Right atrium auricular region (tissue), 2 donors: ENCODE measurements at regions not wholly inside any gene's neighbourhood (a gene's known extent, or its start where the extent isn't known, plus 50 kb on each side); places are given as distances from the start of the nearest gene placed in this dataset.

ENCODE experiments used
- DNase-seq: peaks from one replicate; pipeline ENCODE4 v3.0.0-alpha.2; 2019; ENCODE audit warnings: low spot score
- H3K27ac ChIP-seq, 2 donors: fragments of 200-600 bp; sonication (generic); 1 replicate in 1 of 2; 2 replicates in 1 of 2; pipeline ENCODE4 v1.5.1; 2016 to 2019
- H3K27me3 ChIP-seq, 2 donors: fragments of 200-600 bp; sonication (generic); one replicate each; pipeline versions ENCODE4 v1.5.1 to v1.6.0; 2017 to 2019
- H3K36me3 ChIP-seq: fragments of 200-600 bp; sonication (generic); one replicate; pipeline ENCODE4 v1.5.1; 2016
- H3K4me1 ChIP-seq, 2 donors: fragments of 200-600 bp; sonication (generic); one replicate each; pipeline versions ENCODE4 v1.5.1 to v1.6.0; 2017 to 2019
- H3K4me3 ChIP-seq, 2 donors: fragments of 200-600 bp; sonication (generic); 1 replicate in 1 of 2; 2 replicates in 1 of 2; pipeline ENCODE4 v1.5.1; 2017 to 2019; ENCODE audit warnings: mild to moderate bottlenecking in 1 of 2, moderate library complexity in 1 of 2
- H3K9me3 ChIP-seq, 2 donors: fragments of 200-600 bp; sonication (generic); one replicate each; pipeline ENCODE4 v1.5.1; 2019
- TF ChIP-seq, protein P1 (sequence below), 2 donors: fragments of 200-600 bp; sonication (generic); IDR thresholded peaks; one replicate each; pipeline ENCODE4 v1.5.1; 2019; ENCODE audit warnings: antibody characterized with exemption in 2 of 2

DNA sequence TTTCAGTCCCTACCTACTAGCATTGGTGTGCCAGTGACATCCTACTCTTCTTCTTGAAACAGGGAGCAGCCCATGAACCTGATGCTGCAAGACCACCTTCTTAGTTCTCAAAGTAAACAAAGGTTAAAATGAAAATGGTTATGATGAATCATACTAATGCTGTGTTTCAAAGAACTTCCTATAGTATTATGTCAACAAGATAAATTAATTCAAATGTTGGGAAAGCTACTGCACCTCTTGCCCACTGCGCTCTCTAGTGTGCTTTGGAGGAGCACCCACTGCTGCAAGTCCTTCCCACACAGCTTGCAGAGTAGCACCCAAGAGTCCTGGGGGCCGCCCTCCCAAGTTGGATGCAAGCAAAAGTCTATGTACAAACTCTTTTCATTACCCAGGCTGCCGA, 81.1 kb downstream of the CD200R1L start:
- H3K36me3 ChIP-seq = no peaks in the 10 kb centered on the region
- TF ChIP-seq, protein P1, sequence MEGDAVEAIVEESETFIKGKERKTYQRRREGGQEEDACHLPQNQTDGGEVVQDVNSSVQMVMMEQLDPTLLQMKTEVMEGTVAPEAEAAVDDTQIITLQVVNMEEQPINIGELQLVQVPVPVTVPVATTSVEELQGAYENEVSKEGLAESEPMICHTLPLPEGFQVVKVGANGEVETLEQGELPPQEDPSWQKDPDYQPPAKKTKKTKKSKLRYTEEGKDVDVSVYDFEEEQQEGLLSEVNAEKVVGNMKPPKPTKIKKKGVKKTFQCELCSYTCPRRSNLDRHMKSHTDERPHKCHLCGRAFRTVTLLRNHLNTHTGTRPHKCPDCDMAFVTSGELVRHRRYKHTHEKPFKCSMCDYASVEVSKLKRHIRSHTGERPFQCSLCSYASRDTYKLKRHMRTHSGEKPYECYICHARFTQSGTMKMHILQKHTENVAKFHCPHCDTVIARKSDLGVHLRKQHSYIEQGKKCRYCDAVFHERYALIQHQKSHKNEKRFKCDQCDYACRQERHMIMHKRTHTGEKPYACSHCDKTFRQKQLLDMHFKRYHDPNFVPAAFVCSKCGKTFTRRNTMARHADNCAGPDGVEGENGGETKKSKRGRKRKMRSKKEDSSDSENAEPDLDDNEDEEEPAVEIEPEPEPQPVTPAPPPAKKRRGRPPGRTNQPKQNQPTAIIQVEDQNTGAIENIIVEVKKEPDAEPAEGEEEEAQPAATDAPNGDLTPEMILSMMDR (IDR thresholded peaks at IDR 0.05) = no peak
- no peak for DNase-seq
- H3K4me1 ChIP-seq = no peaks in the 10 kb centered on the region
- no peaks in the 10 kb centered on the region for H3K9me3 ChIP-seq
- H3K4me3 ChIP-seq = no peak overlapping the region
- no peaks in the 10 kb centered on the region for H3K27me3 ChIP-seq
- no peak overlapping the region for H3K27ac ChIP-seq

DNA sequence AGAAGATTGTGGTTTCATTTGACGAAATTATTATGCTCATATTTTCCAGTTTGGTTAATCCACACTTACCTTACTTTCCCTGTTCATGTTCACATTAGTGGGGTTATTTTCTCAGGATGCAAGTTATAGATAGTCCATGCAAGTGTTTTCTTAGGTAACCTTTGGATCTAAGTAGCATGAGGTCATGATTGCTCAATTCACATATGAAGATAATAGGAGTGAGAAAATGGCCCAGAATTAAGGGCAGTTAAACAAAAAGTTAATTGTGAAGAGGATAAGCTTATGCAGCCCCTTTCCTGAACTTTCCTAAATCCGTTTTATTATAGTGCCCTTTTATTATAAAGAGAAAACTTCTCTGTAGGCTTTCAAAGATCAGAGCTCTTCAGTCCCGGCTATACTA, 83.4 kb downstream of the CD200R1L start:
- Histone ChIP-seq H3K9me3 (no peaks in the 10 kb centered on the region), H3K27ac (no peak overlapping the region), H3K27me3 (no peaks in the 10 kb centered on the region), H3K4me1 (no peaks in the 10 kb centered on the region), H3K4me3 (no peak overlapping the region), H3K36me3 (no peaks in the 10 kb centered on the region)
- TF ChIP-seq, protein P1 (IDR thresholded peaks at IDR 0.05) = no peak
- DNase-seq = no peak

DNA sequence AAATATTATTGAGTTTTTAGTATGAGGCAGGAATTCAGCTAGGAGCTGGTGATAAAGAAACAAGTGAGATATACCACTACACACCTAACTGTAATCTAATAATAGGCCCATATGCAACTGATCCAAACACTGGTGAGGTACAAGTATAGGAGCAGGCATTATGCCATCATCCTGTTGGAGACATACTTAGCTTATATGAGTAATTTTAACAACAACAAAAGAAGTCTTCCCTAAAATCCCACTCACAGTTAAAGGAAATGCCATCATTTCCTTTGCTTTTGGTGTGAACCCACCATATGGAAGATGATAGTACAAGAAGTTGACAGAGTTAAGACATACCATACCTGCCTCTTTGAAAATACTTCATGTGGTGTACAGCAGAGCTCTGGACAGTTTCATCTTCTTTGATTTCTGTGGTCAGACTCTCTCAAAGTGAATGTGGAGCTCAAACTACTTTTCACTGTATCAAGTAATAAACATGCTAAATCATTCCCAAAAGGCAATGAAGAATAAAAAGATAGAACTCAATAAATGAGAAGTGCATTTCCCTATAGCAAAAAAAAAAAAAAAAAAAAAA, 85.5 kb downstream of the CD200R1L start:
- Histone ChIP-seq H3K4me1 (no peaks in the 10 kb centered on the region), H3K4me3 (no peak overlapping the region)
- TF ChIP-seq, protein P1 (IDR thresholded peaks at IDR 0.05) = no peak

DNA sequence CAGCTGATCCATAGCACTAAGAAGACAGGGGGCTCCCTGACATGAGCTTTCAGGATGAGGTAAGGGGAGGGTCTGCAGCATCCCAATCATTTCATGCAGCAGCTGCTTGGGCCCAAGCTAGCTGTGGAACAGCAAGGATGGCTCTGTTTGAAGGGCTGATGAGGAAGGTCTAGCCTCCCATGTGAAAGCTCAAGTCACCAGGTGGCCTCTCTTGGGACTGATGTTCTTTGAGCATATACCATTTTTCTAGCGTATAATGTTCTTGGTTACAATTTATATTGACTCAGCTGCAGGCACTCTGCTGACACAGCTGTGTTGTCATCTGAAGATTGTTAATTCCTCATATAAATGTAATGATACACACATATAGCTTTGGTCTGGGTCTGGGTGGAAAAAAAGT, 87.0 kb downstream of the CD200R1L start:
- H3K27ac ChIP-seq = no peak overlapping the region
- no peaks in the 10 kb centered on the region for H3K4me1 ChIP-seq
- DNase-seq = no peak
- H3K36me3 ChIP-seq = no peaks in the 10 kb centered on the region
- no peaks in the 10 kb centered on the region for H3K9me3 ChIP-seq
- no peaks in the 10 kb centered on the region for H3K27me3 ChIP-seq
- TF ChIP-seq, protein P1 (IDR thresholded peaks at IDR 0.05) = no peak
- H3K4me3 ChIP-seq = no peak overlapping the region

More for the DNA sequence above, 85.5 kb downstream of the CD200R1L start:
- Histone ChIP-seq H3K27me3 (no peaks in the 10 kb centered on the region), H3K9me3 (no peaks in the 10 kb centered on the region), H3K36me3 (no peaks in the 10 kb centered on the region), H3K27ac (no peak overlapping the region)
- no peak for DNase-seq

DNA sequence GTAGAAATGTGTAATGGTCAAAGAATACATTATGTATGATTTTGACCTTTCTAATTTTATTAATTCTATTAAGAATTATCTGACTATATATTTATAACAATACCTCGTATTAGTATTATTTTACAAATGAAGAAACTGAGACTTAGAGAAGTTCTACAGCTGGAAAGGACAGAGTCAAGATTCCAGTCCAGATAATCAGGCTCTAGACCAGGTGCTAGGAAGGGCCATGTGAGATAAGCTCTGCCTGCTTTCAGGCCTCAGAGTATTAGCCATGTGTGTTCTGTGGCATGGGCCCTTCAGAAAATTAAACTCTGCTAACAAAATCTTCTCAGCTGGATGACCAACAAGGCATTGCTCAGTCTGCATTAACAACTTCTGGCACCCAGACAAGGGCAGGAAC, 87.5 kb downstream of the CD200R1L start:
- Histone ChIP-seq H3K4me1 (no peaks in the 10 kb centered on the region), H3K27ac (no peak overlapping the region), H3K27me3 (no peaks in the 10 kb centered on the region), H3K36me3 (no peaks in the 10 kb centered on the region), H3K4me3 (no peak overlapping the region), H3K9me3 (no peaks in the 10 kb centered on the region)
- no peak for DNase-seq
- TF ChIP-seq, protein P1 (IDR thresholded peaks at IDR 0.05) = no peak

DNA sequence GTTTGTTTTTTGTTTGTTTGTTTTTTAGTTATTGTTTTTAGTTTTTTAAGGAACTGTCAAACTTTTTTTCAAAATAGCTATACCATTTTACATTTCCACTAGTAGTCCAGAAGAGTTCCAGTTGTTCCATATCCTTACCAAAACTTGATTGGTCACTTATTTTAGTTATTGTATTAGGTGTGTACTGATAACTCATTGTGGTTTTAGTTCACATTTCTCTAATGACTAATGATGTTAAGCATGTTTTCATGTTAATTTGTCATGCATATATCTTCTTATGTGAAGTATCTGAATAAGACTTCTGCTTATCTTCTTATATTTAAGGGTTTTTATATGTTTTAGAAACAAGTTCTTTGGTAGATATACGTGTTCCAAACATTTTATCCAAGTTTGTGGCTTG, 89.5 kb downstream of the CD200R1L start:
- no peaks in the 10 kb centered on the region for H3K27me3 ChIP-seq
- no peaks in the 10 kb centered on the region for H3K4me1 ChIP-seq
- H3K36me3 ChIP-seq = no peaks in the 10 kb centered on the region
- no peak for DNase-seq
- no peaks in the 10 kb centered on the region for H3K9me3 ChIP-seq
- TF ChIP-seq, protein P1 (IDR thresholded peaks at IDR 0.05) = no peak
- no peak overlapping the region for H3K27ac ChIP-seq
- H3K4me3 ChIP-seq = no peak overlapping the region
